BLaER1 treated with 17β-estradiol and CSF1 and Interleukin-3, amounts not matched to agents 10 nM and 100 nM (cell line): ENCODE measurements at regions not wholly inside any gene's neighbourhood (a gene's known extent, or its start where the extent isn't known, plus 50 kb on each side); places are given as distances from the start of the nearest gene placed in this dataset.

Experiments
- H3K27ac ChIP-seq, 11 experiments: shearing (Covaris generic); formaldehyde crosslinking; 2 replicates each; pipeline ENCODE4 v1.8.1; 2022
- H3K27me3 ChIP-seq, 11 experiments: shearing (Covaris generic); formaldehyde crosslinking; 2 replicates each; pipeline ENCODE4 v1.8.1; 2022
- H3K36me3 ChIP-seq, 11 experiments: shearing (Covaris generic); formaldehyde crosslinking; 2 replicates each; pipeline ENCODE4 v1.8.1; 2022
- H3K4me1 ChIP-seq, 10 experiments: shearing (Covaris generic); formaldehyde crosslinking; 2 replicates each; pipeline ENCODE4 v1.8.1; 2022
- H3K4me2 ChIP-seq, 11 experiments: shearing (Covaris generic); formaldehyde crosslinking; 2 replicates each; pipeline ENCODE4 v1.8.1; 2022
- H3K4me3 ChIP-seq, 10 experiments: shearing (Covaris generic); formaldehyde crosslinking; 2 replicates each; pipeline ENCODE4 v1.8.1; 2022
- H3K9ac ChIP-seq, 11 experiments: shearing (Covaris generic); formaldehyde crosslinking; 2 replicates each; pipeline ENCODE4 v1.8.1; 2022
- H3K9me3 ChIP-seq, 11 experiments: shearing (Covaris generic); formaldehyde crosslinking; replicated peaks in 1 of 11; 2 replicates each; pipeline ENCODE4 v1.8.1; 2022
- H4K20me1 ChIP-seq, 11 experiments: shearing (Covaris generic); formaldehyde crosslinking; 2 replicates each; pipeline ENCODE4 v1.8.1; 2022
- Cebpa-rat ChIP-seq, 11 experiments: shearing (Covaris generic); IDR thresholded peaks; 2 replicates each; pipeline ENCODE4 v1.8.1; 2022

DNA sequence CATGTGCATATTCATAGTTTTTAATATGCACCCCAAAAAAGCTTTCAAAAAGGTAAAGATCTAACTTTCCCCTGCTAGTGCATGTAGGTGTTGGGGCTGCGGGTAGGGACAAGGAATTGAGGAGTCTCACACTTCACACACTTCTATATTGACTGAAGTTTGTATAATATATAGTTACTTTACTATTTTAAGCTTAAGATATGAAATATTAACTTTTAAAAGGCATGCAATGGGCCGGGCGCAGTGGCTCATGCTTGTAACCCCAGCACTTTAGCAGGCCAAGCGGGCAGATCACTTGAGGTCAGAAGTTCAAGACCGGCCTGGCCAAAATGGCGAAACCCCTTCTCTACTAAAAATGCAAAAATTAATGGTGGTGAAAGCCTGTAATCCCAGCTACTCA lies 109.1 kb upstream of the SH3BP4 start:
- Histone ChIP-seq H3K9me3 (no peaks in the 10 kb centered on the region), H3K4me1 (no peaks in the 10 kb centered on the region), H3K4me2 (no peak overlapping the region), H3K9ac (no peak overlapping the region), H3K27ac (no peak overlapping the region), H3K4me3 (no peak overlapping the region), H4K20me1 (no peaks in the 10 kb centered on the region), H3K36me3 (no peaks in the 10 kb centered on the region), H3K27me3 (no peaks in the 10 kb centered on the region)
- TF ChIP-seq Cebpa-rat (IDR thresholded peaks at IDR 0.05) = no peak

DNA sequence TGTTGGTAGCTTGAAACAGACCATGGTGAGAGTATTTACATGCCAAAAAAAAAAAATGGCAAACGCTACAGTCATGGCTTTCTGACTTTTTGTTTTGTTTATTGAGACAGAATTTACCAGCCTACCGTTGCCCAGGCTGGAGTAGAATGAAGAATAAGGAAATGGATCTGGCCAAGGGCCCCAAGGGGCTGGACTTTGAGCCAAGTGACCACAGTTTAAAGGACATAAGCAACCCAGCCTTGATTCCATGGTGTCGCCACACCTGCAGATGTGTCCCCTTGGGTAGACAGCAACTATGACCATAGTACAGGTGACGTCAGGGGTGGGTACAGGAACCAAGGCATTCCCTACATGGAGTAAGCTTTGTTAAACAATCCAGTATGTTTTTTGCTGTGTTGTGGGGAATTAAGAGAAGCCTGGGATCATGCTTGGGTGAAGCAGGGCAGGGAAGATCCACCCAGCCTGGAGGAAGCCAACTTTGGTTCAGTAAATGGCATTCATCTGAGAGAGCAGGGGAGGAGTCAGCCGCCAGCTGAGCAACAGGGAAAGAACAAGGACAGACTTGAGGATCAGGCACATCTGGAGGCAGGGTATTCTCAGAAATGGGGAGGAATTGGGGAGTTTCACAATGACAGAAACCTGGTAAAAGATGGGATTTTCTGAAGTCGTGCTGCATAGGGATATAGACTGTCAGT lies 110.3 kb upstream of the SH3BP4 start:
- Histone ChIP-seq H3K27me3 (no peaks in the 10 kb centered on the region), H3K9ac (no peak overlapping the region), H3K9me3 (no peaks in the 10 kb centered on the region), H3K4me2 (no peak overlapping the region), H3K36me3 (no peaks in the 10 kb centered on the region), H3K27ac (no peak overlapping the region), H3K4me3 (no peak overlapping the region), H3K4me1 (no peaks in the 10 kb centered on the region), H4K20me1 (no peaks in the 10 kb centered on the region)
- no peak for TF ChIP-seq Cebpa-rat (IDR thresholded peaks at IDR 0.05)

DNA sequence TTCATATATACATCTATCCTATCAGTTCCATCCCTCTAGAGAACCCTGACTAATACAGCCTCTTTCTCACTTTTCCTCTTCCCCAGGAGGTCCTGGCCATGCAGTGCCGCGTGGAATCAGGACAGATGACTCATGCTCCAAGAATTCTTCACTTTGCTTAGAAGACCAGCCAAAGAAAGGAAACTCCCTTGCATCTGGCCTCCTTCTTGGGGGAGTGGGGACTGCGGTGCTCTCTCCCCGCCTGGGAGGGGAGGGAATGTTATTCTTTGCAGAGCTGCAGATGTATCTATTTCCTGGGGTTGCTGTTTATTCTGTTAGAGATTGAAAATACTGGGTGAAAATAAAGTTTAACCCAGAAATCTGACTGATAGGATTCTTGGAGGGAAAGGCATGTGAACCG lies 111.5 kb upstream of the SH3BP4 start:
- no peak overlapping the region for H3K9ac ChIP-seq
- H4K20me1 ChIP-seq = no peaks in the 10 kb centered on the region
- TF ChIP-seq Cebpa-rat (IDR thresholded peaks at IDR 0.05) = no peak
- H3K27ac ChIP-seq = no peak overlapping the region
- no peaks in the 10 kb centered on the region for H3K36me3 ChIP-seq
- no peak overlapping the region for H3K4me2 ChIP-seq
- no peaks in the 10 kb centered on the region for H3K4me1 ChIP-seq
- H3K9me3 ChIP-seq = no peaks in the 10 kb centered on the region
- H3K4me3 ChIP-seq = no peak overlapping the region
- H3K27me3 ChIP-seq = no peaks in the 10 kb centered on the region

DNA sequence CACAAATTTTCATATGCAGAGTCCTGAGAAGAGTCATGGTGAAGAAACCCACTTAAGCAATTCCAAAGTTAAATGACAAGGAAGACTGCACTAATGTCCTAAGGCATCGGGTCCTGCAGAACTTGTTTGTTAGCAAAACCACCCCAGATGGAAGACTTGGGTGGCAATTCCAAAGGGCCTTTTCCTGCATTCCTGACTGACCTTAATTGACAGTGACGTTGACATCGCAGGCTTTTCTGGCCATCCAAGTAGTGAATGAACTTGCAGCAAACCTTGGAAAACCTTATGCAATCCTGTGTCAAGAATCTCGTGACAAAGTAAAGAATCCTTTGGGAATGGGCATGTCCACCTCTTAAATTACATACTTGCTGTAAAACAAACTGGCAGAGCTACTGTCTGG lies 112.5 kb upstream of the SH3BP4 start:
- TF ChIP-seq Cebpa-rat (IDR thresholded peaks at IDR 0.05) = no peak
- no peaks in the 10 kb centered on the region for H3K27me3 ChIP-seq
- no peaks in the 10 kb centered on the region for H3K4me1 ChIP-seq
- no peaks in the 10 kb centered on the region for H3K9me3 ChIP-seq
- H3K4me2 ChIP-seq = no peak overlapping the region
- no peak overlapping the region for H3K9ac ChIP-seq
- H3K4me3 ChIP-seq = no peak overlapping the region
- no peaks in the 10 kb centered on the region for H3K36me3 ChIP-seq
- no peak overlapping the region for H3K27ac ChIP-seq
- no peaks in the 10 kb centered on the region for H4K20me1 ChIP-seq

DNA sequence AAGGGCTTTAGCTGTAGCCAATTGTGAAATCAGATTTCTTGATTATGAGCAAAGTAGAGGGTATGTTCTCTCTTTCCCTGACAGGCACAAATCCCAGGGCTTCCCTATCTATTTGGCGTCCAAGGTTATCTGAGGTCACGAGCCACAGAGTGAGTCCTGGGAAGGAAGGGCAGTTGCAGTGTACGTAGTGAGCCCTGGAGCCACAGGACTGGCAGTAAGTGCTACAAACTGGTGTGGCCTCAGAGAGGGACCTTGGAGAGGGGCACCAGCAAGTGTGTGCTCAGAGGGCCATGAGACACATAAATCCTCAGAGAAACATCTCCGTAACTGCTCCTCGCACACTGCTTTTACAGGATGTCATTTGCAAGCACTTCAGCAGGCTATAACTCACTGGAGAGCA lies 115.5 kb upstream of the SH3BP4 start:
- no peaks in the 10 kb centered on the region for H4K20me1 ChIP-seq
- no peak for TF ChIP-seq Cebpa-rat (IDR thresholded peaks at IDR 0.05)
- H3K4me3 ChIP-seq = no peak overlapping the region
- H3K4me1 ChIP-seq = no peaks in the 10 kb centered on the region
- H3K27me3 ChIP-seq = no peaks in the 10 kb centered on the region
- no peaks in the 10 kb centered on the region for H3K9me3 ChIP-seq
- no peak overlapping the region for H3K9ac ChIP-seq
- no peaks in the 10 kb centered on the region for H3K36me3 ChIP-seq
- no peak overlapping the region for H3K4me2 ChIP-seq
- no peak overlapping the region for H3K27ac ChIP-seq

DNA sequence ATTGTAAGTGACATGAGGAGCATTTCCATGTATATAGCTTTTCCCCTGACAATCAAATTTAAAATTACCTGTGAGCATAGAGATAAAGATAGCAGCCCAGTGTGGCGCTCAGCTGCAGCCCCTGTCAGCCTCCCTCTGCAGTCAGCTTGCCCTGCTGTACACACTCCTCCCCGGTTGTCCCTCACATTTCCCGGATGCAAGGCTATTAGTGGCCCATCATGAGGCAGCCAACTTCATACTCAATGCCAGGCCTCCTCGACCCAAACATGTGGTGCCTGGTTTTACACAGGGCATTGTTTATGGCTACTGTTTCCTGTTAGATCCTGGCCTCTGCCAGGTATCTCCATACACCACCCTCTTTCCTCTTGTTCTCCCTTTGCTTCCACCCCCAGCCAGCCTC lies 116.1 kb upstream of the SH3BP4 start:
- H3K36me3 ChIP-seq = no peaks in the 10 kb centered on the region
- no peaks in the 10 kb centered on the region for H3K9me3 ChIP-seq
- no peaks in the 10 kb centered on the region for H3K27me3 ChIP-seq
- no peak for TF ChIP-seq Cebpa-rat (IDR thresholded peaks at IDR 0.05)
- no peak overlapping the region for H3K9ac ChIP-seq
- H3K27ac ChIP-seq = no peak overlapping the region
- H3K4me1 ChIP-seq = no peaks in the 10 kb centered on the region
- no peak overlapping the region for H3K4me3 ChIP-seq
- no peak overlapping the region for H3K4me2 ChIP-seq
- no peaks in the 10 kb centered on the region for H4K20me1 ChIP-seq

DNA sequence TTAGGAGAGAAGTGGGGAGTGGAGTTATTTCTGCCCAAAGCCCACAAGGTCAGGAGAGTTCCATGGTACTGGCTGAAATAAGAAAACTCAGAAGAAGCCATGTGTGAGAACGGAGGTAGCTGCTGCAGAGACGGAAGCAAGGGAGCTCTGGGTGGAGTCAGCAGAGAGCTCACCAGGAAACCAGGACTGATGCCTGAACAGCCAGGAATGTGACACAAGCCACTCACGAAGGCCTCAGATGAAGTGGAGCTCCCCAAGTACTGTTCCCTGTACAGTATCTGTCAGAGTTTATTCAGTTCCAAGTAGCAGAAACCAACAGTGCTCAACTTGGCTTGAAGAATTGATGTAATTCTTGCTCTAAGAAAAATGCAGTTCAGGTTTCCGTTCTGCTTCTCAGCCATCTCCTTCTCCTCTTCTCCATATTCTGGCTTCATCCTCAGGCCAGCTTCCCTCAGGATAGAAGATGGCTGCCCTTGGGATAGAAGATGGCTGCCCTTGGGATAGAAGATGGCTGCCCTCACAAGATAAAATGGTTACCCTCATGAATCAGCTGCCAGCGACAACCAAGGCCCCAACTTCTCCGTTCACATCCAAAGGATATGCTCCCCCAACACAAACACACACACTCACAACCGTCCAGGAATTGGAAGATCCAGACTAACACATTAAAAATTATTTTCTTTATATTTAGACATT lies 117.4 kb upstream of the SH3BP4 start:
- Histone ChIP-seq H3K9me3 (no peaks in the 10 kb centered on the region), H3K4me2 (no peak overlapping the region), H3K36me3 (no peaks in the 10 kb centered on the region), H3K9ac (no peak overlapping the region), H3K27me3 (no peaks in the 10 kb centered on the region), H3K27ac (no peak overlapping the region), H3K4me3 (no peak overlapping the region), H3K4me1 (no peaks in the 10 kb centered on the region), H4K20me1 (no peaks in the 10 kb centered on the region)
- no peak for TF ChIP-seq Cebpa-rat (IDR thresholded peaks at IDR 0.05)

DNA sequence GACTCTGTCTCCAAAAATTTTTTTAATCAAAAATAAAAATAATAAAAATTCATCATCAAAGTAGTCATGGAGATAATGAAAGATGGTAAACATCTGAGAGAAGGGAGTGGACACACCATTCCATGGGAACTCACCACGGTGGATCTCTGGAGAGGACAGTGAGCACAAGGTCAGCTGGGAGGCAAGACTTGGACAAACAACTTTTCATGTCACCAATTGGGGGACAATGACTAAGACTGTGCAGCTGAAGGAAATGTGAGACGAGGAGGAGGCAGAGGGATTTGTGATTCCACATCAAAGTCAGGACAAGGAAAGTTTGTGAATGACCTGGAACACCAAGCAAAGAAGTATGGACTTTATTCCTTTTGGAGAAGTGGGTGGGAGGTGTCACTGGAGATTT lies 121.0 kb upstream of the SH3BP4 start:
- no peaks in the 10 kb centered on the region for H3K4me1 ChIP-seq
- H4K20me1 ChIP-seq = no peaks in the 10 kb centered on the region
- H3K27me3 ChIP-seq = no peaks in the 10 kb centered on the region
- H3K9me3 ChIP-seq = no peaks in the 10 kb centered on the region
- no peak for TF ChIP-seq Cebpa-rat (IDR thresholded peaks at IDR 0.05)
- no peaks in the 10 kb centered on the region for H3K36me3 ChIP-seq
- no peak overlapping the region for H3K27ac ChIP-seq
- no peak overlapping the region for H3K4me2 ChIP-seq
- H3K4me3 ChIP-seq = no peak overlapping the region
- no peak overlapping the region for H3K9ac ChIP-seq

DNA sequence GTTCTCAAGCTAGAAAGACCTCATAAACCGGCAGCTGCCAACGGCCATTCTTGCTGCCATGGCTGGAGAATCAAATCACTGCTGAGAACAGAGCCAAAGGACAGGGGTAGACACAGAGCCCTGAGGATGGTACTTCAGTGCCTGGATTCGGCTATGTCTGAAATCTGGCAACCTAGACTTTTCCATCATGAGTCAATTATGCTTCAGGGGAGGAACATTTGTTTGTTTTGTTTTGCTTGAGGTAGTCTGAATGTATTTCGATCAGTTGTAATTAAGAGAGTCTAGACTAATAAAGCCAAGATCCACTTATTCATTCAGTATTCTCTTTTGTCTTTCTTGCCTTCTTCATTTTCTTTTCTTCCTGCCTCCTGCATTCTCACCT lies 122.8 kb upstream of the SH3BP4 start:
- no peak overlapping the region for H3K4me2 ChIP-seq
- no peak overlapping the region for H3K9ac ChIP-seq
- no peaks in the 10 kb centered on the region for H4K20me1 ChIP-seq
- H3K36me3 ChIP-seq = no peaks in the 10 kb centered on the region
- TF ChIP-seq Cebpa-rat (IDR thresholded peaks at IDR 0.05) = no peak
- H3K27ac ChIP-seq = no peak overlapping the region
- H3K27me3 ChIP-seq = no peaks in the 10 kb centered on the region
- no peaks in the 10 kb centered on the region for H3K4me1 ChIP-seq
- H3K4me3 ChIP-seq = no peak overlapping the region
- H3K9me3 ChIP-seq = no peaks in the 10 kb centered on the region

DNA sequence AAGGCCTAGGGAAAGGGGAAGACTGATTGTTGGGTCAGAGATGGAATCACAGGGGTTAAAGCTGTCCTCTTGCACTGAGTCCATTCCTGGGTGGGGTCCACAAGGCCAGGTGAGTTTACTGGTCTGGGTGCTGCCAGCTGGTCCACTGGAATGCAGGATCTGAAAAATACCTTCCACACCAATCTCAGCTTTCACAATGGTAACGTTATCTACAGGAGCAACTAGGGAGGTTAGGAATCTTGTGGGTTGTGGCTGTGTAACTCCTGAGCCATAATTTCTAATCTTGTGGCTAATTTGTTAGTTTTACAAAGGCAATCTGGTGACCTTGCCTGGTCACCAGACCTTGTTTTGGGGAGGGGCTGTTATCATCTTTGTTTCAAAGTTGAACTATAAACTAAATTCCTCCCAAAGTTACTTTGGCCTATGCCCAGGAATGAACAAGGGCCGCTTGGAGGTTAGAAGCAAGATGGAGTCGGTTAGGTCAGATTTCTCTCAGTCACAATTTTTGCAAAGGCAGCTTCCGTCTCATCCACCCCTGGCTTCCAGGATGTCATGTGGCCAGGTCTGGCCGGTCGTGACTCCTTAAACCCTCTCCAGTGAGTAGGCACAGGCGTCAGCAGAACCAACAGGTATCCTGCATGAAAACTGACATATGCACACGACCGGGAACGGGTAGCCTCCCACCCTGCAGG lies 123.3 kb upstream of the SH3BP4 start:
- Histone ChIP-seq H3K27ac (no peak overlapping the region), H3K4me2 (no peak overlapping the region), H3K9me3 (no peaks in the 10 kb centered on the region), H3K4me1 (no peaks in the 10 kb centered on the region), H3K36me3 (no peaks in the 10 kb centered on the region), H3K27me3 (no peaks in the 10 kb centered on the region), H3K9ac (no peak overlapping the region), H4K20me1 (no peaks in the 10 kb centered on the region), H3K4me3 (no peak overlapping the region)
- no peak for TF ChIP-seq Cebpa-rat (IDR thresholded peaks at IDR 0.05)
